ENCODE measurements at regions not wholly inside any gene's neighbourhood (a gene's known extent, or its start where the extent isn't known, plus 50 kb on each side); places are given as distances from the start of the nearest gene placed in this dataset.
"Not testable (repeated sequence)": the region's sequence is repeated elsewhere in the genome, so short reads cannot be mapped to it uniquely, and the experiment has no call there.

DNA sequence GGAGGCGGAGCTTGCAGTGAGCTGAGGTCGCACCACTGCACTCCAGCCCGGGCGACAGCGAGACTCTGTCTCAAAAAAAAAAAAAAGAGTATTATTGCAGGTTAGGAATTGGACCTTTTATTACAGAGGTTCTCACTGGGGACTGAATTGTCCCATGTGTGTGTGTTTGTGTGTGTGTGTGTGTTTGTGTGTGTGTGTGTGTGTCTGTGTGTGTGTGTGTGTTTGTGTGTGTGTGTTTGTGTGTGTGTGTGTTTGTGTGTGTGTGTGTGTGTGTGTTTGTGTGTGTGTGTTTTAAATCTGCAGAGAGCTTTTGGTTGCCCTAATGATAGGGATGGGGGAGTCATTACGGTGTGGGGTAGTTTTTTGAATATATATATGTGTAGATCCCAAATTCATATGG, 84.9 kb downstream of the NPIPA7 start:
- H4K91ac ChIP-seq (ENCODE audit: insufficient read depth, low read depth, low read length); intact Hi-C loops (cut with micrococcal nuclease); H3K4me2 ChIP-seq (ENCODE audit: low read depth, low read length); H2BK20ac ChIP-seq (ENCODE audit: low read depth, low read length); H3K18ac ChIP-seq (ENCODE audit: low read depth, low read length); H3K27ac ChIP-seq (ENCODE audit: insufficient read depth, low read length); H3K23ac ChIP-seq (ENCODE audit: low read depth, low read length); H3K9me1 ChIP-seq (ENCODE audit: insufficient read depth, low read length); H3K4ac ChIP-seq (ENCODE audit: low read depth, low read length); H3K14ac ChIP-seq (replicated peaks; ENCODE audit: low read depth, low read length); H3K79me1 ChIP-seq (ENCODE audit: low read depth in 1 of 2, low read length in 2 of 2); H3K4me3 ChIP-seq (ENCODE audit: insufficient read depth, low read depth, low read length); H2BK120ac ChIP-seq (ENCODE audit: low read depth, low read length); H3K9ac ChIP-seq (ENCODE audit: low read depth, low read length); H3K27me3 ChIP-seq (ENCODE audit: control insufficient read depth, insufficient read depth, low read length); BruUV-seq (replicated peaks); H2AFZ ChIP-seq (replicated peaks; ENCODE audit: low read length, poor library complexity); in situ Hi-C loops (cut with MboI; ENCODE audit: low sequenced_read_pairs); DNase-seq; H3K36me3 ChIP-seq (ENCODE audit: control insufficient read depth, insufficient read depth, low read length); H4K5ac ChIP-seq (ENCODE audit: low read depth, low read length); POLR2A ChIA-PET (ENCODE audit: unreplicated experiment); H4K8ac ChIP-seq (ENCODE audit: low read depth in 2 of 2, low read length in 2 of 2); H3K56ac ChIP-seq (ENCODE audit: extremely low read depth, insufficient read depth, low read length); H4K20me1 ChIP-seq (ENCODE audit: insufficient read depth, low read length); ATAC-seq (ENCODE audit: low read depth); dilution Hi-C loops (cut with HindIII; ENCODE audit: low sequenced_read_pairs, unreplicated experiment); H2AK9ac ChIP-seq (replicated peaks; ENCODE audit: low read depth, low read length, poor library complexity); H3K9me3 ChIP-seq (ENCODE audit: control insufficient read depth, insufficient read depth, low read length); H2BK5ac ChIP-seq (ENCODE audit: low read depth, low read length, poor library complexity, severe bottlenecking); H2BK15ac ChIP-seq (ENCODE audit: low read depth, low read length); H3K4me1 ChIP-seq (ENCODE audit: control insufficient read depth, insufficient read depth, low read length); H2AK5ac ChIP-seq (ENCODE audit: low read depth, low read length); CTCF ChIA-PET: not testable (repeated sequence)
- WGBS, 2 experiments (ENCODE audit: extremely low coverage in 2 of 2, insufficient read length in 1 of 2) = no CpG with 5 or more reads among the region's 6 CpGs

DNA sequence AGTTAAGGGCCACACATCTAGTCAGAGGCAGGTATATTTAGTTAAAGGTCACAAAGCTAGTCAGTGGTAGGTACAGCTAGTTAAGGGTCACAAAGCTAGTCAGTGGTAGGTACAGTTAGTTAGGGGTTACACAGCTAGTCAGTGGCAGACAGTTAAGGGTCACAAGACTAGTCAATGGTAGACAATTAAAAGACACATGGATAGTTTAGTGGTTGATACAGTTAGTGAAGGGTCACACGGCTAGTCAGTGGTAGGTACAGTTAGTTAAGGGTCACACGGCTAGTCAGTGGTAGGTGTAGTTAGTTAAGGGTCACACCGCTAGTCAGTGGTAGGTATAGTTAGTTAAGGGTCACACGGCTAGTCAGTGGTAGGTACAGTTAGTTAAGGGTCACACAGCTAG, 110.0 kb downstream of the NPIPA7 start:
- DNase-seq; H3K18ac ChIP-seq (ENCODE audit: low read depth, low read length); H3K27ac ChIP-seq (ENCODE audit: insufficient read depth, low read length); H3K9ac ChIP-seq (ENCODE audit: low read depth, low read length); H3K9me3 ChIP-seq (ENCODE audit: control insufficient read depth, insufficient read depth, low read length); H2AK5ac ChIP-seq (ENCODE audit: low read depth, low read length); POLR2A ChIA-PET (ENCODE audit: unreplicated experiment); H3K36me3 ChIP-seq (ENCODE audit: control insufficient read depth, insufficient read depth, low read length); intact Hi-C loops (cut with micrococcal nuclease); H4K5ac ChIP-seq (ENCODE audit: low read depth, low read length); H3K4me2 ChIP-seq (ENCODE audit: low read depth, low read length); H4K8ac ChIP-seq (ENCODE audit: low read depth in 2 of 2, low read length in 2 of 2); H3K4me1 ChIP-seq (ENCODE audit: control insufficient read depth, insufficient read depth, low read length); H2AK9ac ChIP-seq (replicated peaks; ENCODE audit: low read depth, low read length, poor library complexity); CTCF ChIA-PET; H3K9me1 ChIP-seq (ENCODE audit: insufficient read depth, low read length); H3K4me3 ChIP-seq (ENCODE audit: insufficient read depth, low read depth, low read length); H3K14ac ChIP-seq (replicated peaks; ENCODE audit: low read depth, low read length); BruUV-seq (replicated peaks); H3K4ac ChIP-seq (ENCODE audit: low read depth, low read length); H2AFZ ChIP-seq (replicated peaks; ENCODE audit: low read length, poor library complexity); H2BK20ac ChIP-seq (ENCODE audit: low read depth, low read length); dilution Hi-C loops (cut with HindIII; ENCODE audit: low sequenced_read_pairs, unreplicated experiment); H2BK120ac ChIP-seq (ENCODE audit: low read depth, low read length); in situ Hi-C loops (cut with MboI; ENCODE audit: low sequenced_read_pairs); H2BK5ac ChIP-seq (ENCODE audit: low read depth, low read length, poor library complexity, severe bottlenecking); H4K91ac ChIP-seq (ENCODE audit: insufficient read depth, low read depth, low read length); H2BK15ac ChIP-seq (ENCODE audit: low read depth, low read length); H3K56ac ChIP-seq (ENCODE audit: extremely low read depth, insufficient read depth, low read length); ATAC-seq (ENCODE audit: low read depth); H3K79me1 ChIP-seq (ENCODE audit: low read depth in 1 of 2, low read length in 2 of 2); H4K20me1 ChIP-seq (ENCODE audit: insufficient read depth, low read length); H3K23ac ChIP-seq (ENCODE audit: low read depth, low read length); H3K27me3 ChIP-seq (ENCODE audit: control insufficient read depth, insufficient read depth, low read length): not testable (repeated sequence)
- WGBS, 2 experiments (ENCODE audit: extremely low coverage in 2 of 2, insufficient read length in 1 of 2) = 73% methylated on average over 2 of the region's 4 CpGs; no CpG with 5 or more reads in 1 of the 2 experiments
